ENCODE measurements at regions not wholly inside any gene's neighbourhood (a gene's known extent, or its start where the extent isn't known, plus 50 kb on each side); places are given as distances from the start of the nearest gene placed in this dataset.

DNA sequence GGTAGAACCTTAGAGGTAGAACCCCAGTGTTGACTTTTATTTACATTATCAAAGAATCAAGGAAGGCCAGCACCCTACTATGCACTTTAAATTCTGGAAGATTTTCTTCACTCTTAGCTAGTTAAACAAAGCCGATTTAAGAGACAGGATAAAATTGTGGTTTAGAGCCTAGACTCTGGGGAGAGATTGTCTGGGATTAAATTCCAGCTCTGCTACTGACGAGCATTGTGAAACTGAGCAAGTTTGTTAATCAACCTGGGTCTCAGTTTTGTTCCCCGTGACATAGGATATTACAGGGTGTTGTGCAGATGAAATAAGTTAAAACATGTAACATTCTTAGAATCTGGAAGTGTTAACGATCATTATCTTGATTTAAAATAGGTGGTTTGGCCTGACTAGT lies 83.5 kb downstream of the FEM1C start:
- TF ChIP-seq ZBED1 (IDR thresholded peaks at IDR 0.05; ENCODE audit: borderline replicate concordance) (no peak), HDAC2 (IDR thresholded peaks at IDR 0.05) (no peak), ZNF217 (IDR thresholded peaks at IDR 0.05) (no peak), NRF1 (conservative IDR thresholded peaks at IDR 0.05; ENCODE audit: low read depth, low read length) (no peak), BRCA1 (IDR thresholded peaks at IDR 0.05; ENCODE audit: low read depth, low read length) (no peak), IKZF1 (conservative IDR thresholded peaks at IDR 0.05) (no peak), IKZF2 (IDR thresholded peaks at IDR 0.05) (no peak)
- TF ChIP-seq, protein P1, sequence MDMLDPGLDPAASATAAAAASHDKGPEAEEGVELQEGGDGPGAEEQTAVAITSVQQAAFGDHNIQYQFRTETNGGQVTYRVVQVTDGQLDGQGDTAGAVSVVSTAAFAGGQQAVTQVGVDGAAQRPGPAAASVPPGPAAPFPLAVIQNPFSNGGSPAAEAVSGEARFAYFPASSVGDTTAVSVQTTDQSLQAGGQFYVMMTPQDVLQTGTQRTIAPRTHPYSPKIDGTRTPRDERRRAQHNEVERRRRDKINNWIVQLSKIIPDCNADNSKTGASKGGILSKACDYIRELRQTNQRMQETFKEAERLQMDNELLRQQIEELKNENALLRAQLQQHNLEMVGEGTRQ (IDR thresholded peaks at IDR 0.05; ENCODE audit: borderline replicate concordance, low read depth, low read length) = no peak
- TF ChIP-seq, protein P2, sequence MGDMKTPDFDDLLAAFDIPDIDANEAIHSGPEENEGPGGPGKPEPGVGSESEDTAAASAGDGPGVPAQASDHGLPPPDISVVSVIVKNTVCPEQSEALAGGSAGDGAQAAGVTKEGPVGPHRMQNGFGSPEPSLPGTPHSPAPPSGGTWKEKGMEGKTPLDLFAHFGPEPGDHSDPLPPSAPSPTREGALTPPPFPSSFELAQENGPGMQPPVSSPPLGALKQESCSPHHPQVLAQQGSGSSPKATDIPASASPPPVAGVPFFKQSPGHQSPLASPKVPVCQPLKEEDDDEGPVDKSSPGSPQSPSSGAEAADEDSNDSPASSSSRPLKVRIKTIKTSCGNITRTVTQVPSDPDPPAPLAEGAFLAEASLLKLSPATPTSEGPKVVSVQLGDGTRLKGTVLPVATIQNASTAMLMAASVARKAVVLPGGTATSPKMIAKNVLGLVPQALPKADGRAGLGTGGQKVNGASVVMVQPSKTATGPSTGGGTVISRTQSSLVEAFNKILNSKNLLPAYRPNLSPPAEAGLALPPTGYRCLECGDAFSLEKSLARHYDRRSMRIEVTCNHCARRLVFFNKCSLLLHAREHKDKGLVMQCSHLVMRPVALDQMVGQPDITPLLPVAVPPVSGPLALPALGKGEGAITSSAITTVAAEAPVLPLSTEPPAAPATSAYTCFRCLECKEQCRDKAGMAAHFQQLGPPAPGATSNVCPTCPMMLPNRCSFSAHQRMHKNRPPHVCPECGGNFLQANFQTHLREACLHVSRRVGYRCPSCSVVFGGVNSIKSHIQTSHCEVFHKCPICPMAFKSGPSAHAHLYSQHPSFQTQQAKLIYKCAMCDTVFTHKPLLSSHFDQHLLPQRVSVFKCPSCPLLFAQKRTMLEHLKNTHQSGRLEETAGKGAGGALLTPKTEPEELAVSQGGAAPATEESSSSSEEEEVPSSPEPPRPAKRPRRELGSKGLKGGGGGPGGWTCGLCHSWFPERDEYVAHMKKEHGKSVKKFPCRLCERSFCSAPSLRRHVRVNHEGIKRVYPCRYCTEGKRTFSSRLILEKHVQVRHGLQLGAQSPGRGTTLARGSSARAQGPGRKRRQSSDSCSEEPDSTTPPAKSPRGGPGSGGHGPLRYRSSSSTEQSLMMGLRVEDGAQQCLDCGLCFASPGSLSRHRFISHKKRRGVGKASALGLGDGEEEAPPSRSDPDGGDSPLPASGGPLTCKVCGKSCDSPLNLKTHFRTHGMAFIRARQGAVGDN (IDR thresholded peaks at IDR 0.05) = no peak
- TF ChIP-seq, protein P3, sequence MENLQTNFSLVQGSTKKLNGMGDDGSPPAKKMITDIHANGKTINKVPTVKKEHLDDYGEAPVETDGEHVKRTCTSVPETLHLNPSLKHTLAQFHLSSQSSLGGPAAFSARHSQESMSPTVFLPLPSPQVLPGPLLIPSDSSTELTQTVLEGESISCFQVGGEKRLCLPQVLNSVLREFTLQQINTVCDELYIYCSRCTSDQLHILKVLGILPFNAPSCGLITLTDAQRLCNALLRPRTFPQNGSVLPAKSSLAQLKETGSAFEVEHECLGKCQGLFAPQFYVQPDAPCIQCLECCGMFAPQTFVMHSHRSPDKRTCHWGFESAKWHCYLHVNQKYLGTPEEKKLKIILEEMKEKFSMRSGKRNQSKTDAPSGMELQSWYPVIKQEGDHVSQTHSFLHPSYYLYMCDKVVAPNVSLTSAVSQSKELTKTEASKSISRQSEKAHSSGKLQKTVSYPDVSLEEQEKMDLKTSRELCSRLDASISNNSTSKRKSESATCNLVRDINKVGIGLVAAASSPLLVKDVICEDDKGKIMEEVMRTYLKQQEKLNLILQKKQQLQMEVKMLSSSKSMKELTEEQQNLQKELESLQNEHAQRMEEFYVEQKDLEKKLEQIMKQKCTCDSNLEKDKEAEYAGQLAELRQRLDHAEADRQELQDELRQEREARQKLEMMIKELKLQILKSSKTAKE (IDR thresholded peaks at IDR 0.05; ENCODE audit: low read depth, poor library complexity, severe bottlenecking) = no peak
- no peak overlapping the region for H3K4me2 ChIP-seq (ENCODE audit: control insufficient read depth, insufficient read depth)
- DNase-seq (ENCODE audit: low read depth, low spot score) (no peak), ATAC-seq (no peak), FAIRE-seq (no peak)
- POLR2A ChIA-PET = interaction anchor here (0.9 to 1.5 kb wide), 2 partner anchors 10 to 25 kb away, joined by 3 to 5 read pairs; no protein-coding TSS in a partner anchor
- H2AFZ ChIP-seq (ENCODE audit: control insufficient read depth, low read depth, low read length) = no peak overlapping the region
- no peaks in the 10 kb centered on the region for H3K36me3 ChIP-seq (ENCODE audit: control insufficient read depth in 2 of 2, insufficient read depth in 2 of 2, low read length in 1 of 2)
- H3K79me2 ChIP-seq (ENCODE audit: control insufficient read depth, insufficient read depth, low read length) = no peaks in the 10 kb centered on the region
- no peak overlapping the region for H3K27ac ChIP-seq (ENCODE audit: control insufficient read depth, insufficient read depth)
- H3K4me1 ChIP-seq (ENCODE audit: control insufficient read depth, insufficient read depth, low read length) = peaks cover 3% of the 10 kb centered on the region; the same call in 1 of the 2 replicates
- CTCF ChIA-PET = interaction anchor here (0.9 to 1.0 kb wide), 2 partner anchors 9 to 131 kb away, joined by 3 to 4 read pairs; no protein-coding TSS in a partner anchor
- in situ Hi-C loops (cut with MboI) (no loop called here), intact Hi-C loops (cut with micrococcal nuclease; ENCODE audit: unreplicated experiment) (no loop called here)
- no peaks in the 10 kb centered on the region for H4K20me1 ChIP-seq (ENCODE audit: control insufficient read depth, insufficient read depth)
- RAD21 ChIA-PET (ENCODE audit: unreplicated experiment) = interaction anchor here (0.9 to 2.0 kb wide), 5 partner anchors 9 to 114 kb away, joined by 3 to 6 read pairs (median 3); no protein-coding TSS in a partner anchor
- H3K9me3 ChIP-seq (replicated peaks; ENCODE audit: control insufficient read depth, insufficient read depth, low read length) = no peaks in the 10 kb centered on the region
- no peak overlapping the region for H3K4me3 ChIP-seq
- H3K27me3 ChIP-seq (replicated peaks in 1 of 2; ENCODE audit: control insufficient read depth in 2 of 2, insufficient read depth in 2 of 2, low read length in 1 of 2) = no peaks in the 10 kb centered on the region
- SMC1A ChIA-PET (ENCODE audit: uncharacterized antibody, unreplicated experiment) = interaction anchor here (0.6 to 2.0 kb wide), 10 partner anchors 9 to 120 kb away, joined by 3 to 8 read pairs (median 4); no protein-coding TSS in a partner anchor
- H3K9ac ChIP-seq (ENCODE audit: control insufficient read depth, insufficient read depth, low read length) = no peak overlapping the region
- BruUV-seq (replicated peaks) = no TSS peak
- WGBS (ENCODE audit: insufficient coverage, insufficient replicate concordance, low lambda C conversion rate, missing lambda C conversion rate) = 70% methylated on average over 4 of the region's 4 CpGs

Measured in GM12878 (cell line).